Mucosa of stomach (tissue), 1 donor: ENCODE measurements at regions not wholly inside any gene's neighbourhood (a gene's known extent, or its start where the extent isn't known, plus 50 kb on each side); places are given as distances from the start of the nearest gene placed in this dataset.

Source experiments
- H3K27me3 ChIP-seq: one replicate; pipeline ENCODE4 v1.7.0; 2013; ENCODE audit warnings: mild to moderate bottlenecking, low read length; ENCODE audit not compliant: control insufficient read depth, insufficient read depth
- H3K36me3 ChIP-seq: one replicate; pipeline ENCODE4 v1.7.0; 2013; ENCODE audit warnings: low read length; ENCODE audit not compliant: control insufficient read depth, insufficient read depth
- H3K4me1 ChIP-seq: one replicate; pipeline ENCODE4 v1.7.0; 2013; ENCODE audit warnings: mild to moderate bottlenecking, low read length; ENCODE audit not compliant: control insufficient read depth, insufficient read depth
- H3K4me3 ChIP-seq: one replicate; pipeline ENCODE4 v1.7.0; 2013; ENCODE audit warnings: low read length
- H3K9ac ChIP-seq: one replicate; pipeline ENCODE4 v1.7.0; 2013; ENCODE audit warnings: mild to moderate bottlenecking, low read length, moderate library complexity
- H3K9me3 ChIP-seq: one replicate; pipeline ENCODE4 v1.7.0; 2013; ENCODE audit warnings: mild to moderate bottlenecking, low read length, moderate library complexity; ENCODE audit not compliant: control insufficient read depth
- donor health status: Pancreatic carcinoma.

DNA sequence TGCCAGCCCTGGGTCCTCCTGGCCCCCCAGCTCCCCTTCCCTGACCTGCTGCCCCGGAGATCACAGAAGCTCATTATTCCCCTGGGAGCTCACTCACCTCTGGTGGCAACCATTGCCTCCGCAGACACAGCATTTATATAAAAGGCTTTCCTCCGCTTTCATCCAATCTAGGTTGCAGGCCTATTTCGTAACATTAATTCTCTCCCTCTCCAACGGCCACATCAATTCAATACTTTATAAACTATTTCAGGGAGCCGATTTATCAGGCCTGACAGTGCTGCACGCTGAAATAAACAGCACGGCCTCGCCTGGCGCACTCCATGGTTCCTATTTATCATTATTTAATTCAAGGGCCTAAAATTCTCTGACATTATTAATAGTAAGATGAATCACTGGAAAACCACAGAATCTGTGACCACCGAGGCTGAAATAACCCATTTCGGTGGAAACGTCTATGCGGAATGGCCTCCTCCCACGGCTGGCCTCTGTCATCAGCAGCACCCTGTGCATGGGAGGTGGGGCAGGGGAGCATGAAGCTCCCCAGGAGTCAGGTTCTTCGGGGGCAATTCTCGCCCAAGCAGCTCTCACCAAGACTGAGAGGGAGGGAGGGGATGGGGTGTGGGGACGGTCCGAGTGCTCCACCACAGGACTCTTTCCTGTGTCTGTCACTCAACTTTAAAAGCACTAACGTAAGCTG is 249.3 kb upstream of the PFKP start:
- H3K4me3 ChIP-seq: no peak overlapping the region
- no peaks in the 10 kb centered on the region for H3K4me1 ChIP-seq
- no peak overlapping the region for H3K9ac ChIP-seq
- no peaks in the 10 kb centered on the region for H3K36me3 ChIP-seq
- no peaks in the 10 kb centered on the region for H3K9me3 ChIP-seq
- H3K27me3 ChIP-seq: no peaks in the 10 kb centered on the region

GRCh38 chr10:2813693-2814092 is 253.7 kb upstream of the PFKP start:
- H3K9me3 ChIP-seq: no peaks in the 10 kb centered on the region
- no peak overlapping the region for H3K9ac ChIP-seq
- H3K4me3 ChIP-seq: no peak overlapping the region
- H3K36me3 ChIP-seq: no peaks in the 10 kb centered on the region
- no peaks in the 10 kb centered on the region for H3K27me3 ChIP-seq
- H3K4me1 ChIP-seq: no peaks in the 10 kb centered on the region

- Histone ChIP-seq H3K9ac (no peak overlapping the region), H3K4me1 (no peaks in the 10 kb centered on the region), H3K9me3 (no peaks in the 10 kb centered on the region), H3K27me3 (no peaks in the 10 kb centered on the region), H3K4me3 (no peak overlapping the region), H3K36me3 (no peaks in the 10 kb centered on the region)
Observed at GRCh38 chr10:2813286-2813685, 254.1 kb upstream of the PFKP start.

DNA sequence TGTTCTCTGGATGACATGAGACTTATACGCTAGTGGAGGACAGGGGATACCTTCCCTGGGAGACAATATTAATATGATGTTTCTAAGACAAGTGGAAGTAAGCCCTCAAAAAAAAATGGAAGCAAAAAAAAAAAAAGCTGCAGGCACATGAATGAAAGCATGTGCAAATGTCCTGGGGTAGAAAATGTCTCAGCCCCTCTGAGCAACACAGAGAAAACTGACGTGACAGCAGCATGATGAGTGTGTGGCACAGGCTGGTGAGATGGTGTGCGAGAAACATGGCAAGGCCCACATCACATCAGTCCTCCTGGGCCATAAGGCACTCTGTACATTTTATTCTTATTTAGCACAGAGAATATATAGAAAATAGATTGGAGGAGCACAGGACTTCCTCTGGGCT is 254.7 kb upstream of the PFKP start:
- no peak overlapping the region for H3K4me3 ChIP-seq
- H3K27me3 ChIP-seq: no peaks in the 10 kb centered on the region
- no peaks in the 10 kb centered on the region for H3K4me1 ChIP-seq
- no peak overlapping the region for H3K9ac ChIP-seq
- no peaks in the 10 kb centered on the region for H3K36me3 ChIP-seq
- H3K9me3 ChIP-seq: no peaks in the 10 kb centered on the region

- Histone ChIP-seq H3K9me3 (no peaks in the 10 kb centered on the region), H3K27me3 (no peaks in the 10 kb centered on the region), H3K4me1 (no peaks in the 10 kb centered on the region), H3K9ac (no peak overlapping the region), H3K4me3 (no peak overlapping the region), H3K36me3 (no peaks in the 10 kb centered on the region)
Observed at GRCh38 chr10:2800178-2800577, 267.2 kb upstream of the PFKP start.

DNA sequence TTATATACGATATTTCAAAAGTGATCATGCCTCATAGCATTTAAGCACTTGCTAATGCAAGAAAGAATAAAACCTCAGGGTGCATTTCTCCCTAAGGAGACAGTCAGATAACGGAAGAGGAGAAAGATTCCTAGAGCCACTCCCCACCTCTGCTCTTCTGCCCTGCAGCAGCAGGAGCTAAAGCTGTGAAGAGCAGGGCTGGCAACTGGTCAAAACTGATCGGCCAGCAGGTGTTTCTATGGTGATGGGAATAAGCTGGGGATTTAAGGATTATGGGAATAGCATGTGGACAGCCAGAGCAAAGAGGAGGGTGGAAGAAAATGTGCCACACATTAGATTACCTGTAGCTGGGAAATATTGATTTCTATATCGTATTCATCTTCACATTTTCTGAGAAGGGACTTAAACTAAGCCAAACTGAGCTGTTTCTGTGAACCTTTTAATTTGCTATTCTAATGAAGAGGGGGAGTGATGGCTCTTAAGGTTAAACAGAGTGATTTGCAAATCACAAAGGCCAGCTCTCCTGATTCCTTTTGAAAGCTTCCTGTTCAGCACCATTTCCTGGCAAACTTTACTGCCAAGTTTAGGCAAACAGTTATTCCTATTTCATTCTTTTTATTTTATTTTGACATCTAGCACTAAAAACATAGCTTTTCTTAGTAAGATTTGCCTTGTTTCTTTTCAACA is 268.9 kb upstream of the PFKP start:
- no peaks in the 10 kb centered on the region for H3K27me3 ChIP-seq
- no peak overlapping the region for H3K4me3 ChIP-seq

GRCh38 chr10:2791774-2792443 is 275.4 kb upstream of the PFKP start:
- H3K4me3 ChIP-seq: no peak overlapping the region
- no peaks in the 10 kb centered on the region for H3K36me3 ChIP-seq
- no peak overlapping the region for H3K9ac ChIP-seq
- H3K27me3 ChIP-seq: no peaks in the 10 kb centered on the region
- H3K9me3 ChIP-seq: no peaks in the 10 kb centered on the region
- no peaks in the 10 kb centered on the region for H3K4me1 ChIP-seq

More for the DNA sequence above, 268.9 kb upstream of the PFKP start:
- H3K9me3 ChIP-seq: no peaks in the 10 kb centered on the region
- H3K9ac ChIP-seq: no peak overlapping the region
- no peaks in the 10 kb centered on the region for H3K4me1 ChIP-seq
- no peaks in the 10 kb centered on the region for H3K36me3 ChIP-seq

GRCh38 chr10:2790396-2791188 is 276.8 kb upstream of the PFKP start:
- Histone ChIP-seq H3K27me3 (no peaks in the 10 kb centered on the region), H3K36me3 (no peaks in the 10 kb centered on the region), H3K4me1 (no peaks in the 10 kb centered on the region), H3K4me3 (no peak overlapping the region), H3K9ac (no peak overlapping the region), H3K9me3 (no peaks in the 10 kb centered on the region)

DNA sequence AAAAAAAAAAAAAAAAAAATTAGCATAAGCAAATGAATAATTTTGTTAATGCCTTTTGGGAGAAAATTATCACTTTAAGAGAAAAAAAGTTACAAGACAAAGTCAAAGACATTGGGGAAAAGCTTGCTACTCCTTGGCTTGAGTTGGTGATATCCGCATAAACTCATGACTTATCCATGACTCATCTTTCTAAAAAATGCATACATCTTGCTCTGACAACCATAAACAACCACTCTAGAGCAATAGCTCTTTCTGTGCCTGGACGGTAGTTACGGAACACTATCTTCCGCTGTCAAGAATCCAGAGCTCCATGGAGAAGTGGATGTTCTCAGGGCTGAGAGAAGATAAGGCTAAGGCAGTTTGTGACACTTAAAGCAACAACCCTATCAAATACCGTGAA is 281.1 kb upstream of the PFKP start:
- H3K27me3 ChIP-seq: no peaks in the 10 kb centered on the region
- H3K36me3 ChIP-seq: no peaks in the 10 kb centered on the region
- no peaks in the 10 kb centered on the region for H3K9me3 ChIP-seq
- no peak overlapping the region for H3K9ac ChIP-seq
- no peak overlapping the region for H3K4me3 ChIP-seq
- no peaks in the 10 kb centered on the region for H3K4me1 ChIP-seq

DNA sequence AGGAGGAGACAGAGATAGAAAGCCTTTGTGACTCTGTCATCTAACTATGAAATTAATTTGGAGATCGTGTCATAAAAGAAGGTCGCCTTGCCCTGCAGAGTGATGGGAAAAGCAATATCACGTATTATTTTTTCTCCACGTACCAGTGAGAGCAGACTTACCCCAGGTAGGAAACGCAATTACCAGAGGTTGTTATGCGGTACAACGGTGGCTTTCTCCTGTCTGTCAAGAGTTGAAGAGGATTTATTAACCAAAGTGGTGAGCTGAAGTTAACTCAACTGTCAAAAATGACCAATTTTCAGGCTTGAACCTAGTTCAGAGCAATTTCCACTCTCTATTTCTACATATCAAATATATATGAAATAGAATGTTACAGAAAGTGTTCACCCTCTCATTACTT is 282.6 kb upstream of the PFKP start:
- Histone ChIP-seq H3K4me3 (no peak overlapping the region), H3K9me3 (no peaks in the 10 kb centered on the region), H3K4me1 (no peaks in the 10 kb centered on the region), H3K9ac (no peak overlapping the region), H3K36me3 (no peaks in the 10 kb centered on the region), H3K27me3 (no peaks in the 10 kb centered on the region)

DNA sequence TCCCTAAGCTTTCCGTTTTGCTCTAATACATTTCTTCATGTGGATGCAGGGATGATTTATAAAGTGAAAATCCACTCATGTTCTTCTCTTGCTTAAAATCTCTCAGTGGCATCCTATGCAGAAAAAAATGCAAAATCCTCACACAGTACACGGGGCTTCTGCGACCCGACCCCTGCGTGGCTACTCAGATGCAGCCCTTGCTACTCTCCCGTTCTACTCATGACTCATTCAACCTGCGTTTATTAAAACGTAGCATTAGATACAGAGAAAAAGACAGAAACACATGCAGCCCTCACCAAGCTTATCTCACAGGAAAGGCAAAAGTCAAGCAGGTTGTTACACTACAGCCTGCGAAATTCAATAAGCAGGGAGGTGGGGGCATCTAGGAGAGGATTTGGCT is 284.4 kb upstream of the PFKP start:
- Histone ChIP-seq H3K4me3 (no peak overlapping the region), H3K9ac (no peak overlapping the region), H3K36me3 (no peaks in the 10 kb centered on the region), H3K4me1 (no peaks in the 10 kb centered on the region), H3K27me3 (no peaks in the 10 kb centered on the region), H3K9me3 (no peaks in the 10 kb centered on the region)

- H3K4me1 ChIP-seq: no peaks in the 10 kb centered on the region
- H3K36me3 ChIP-seq: no peaks in the 10 kb centered on the region
- no peaks in the 10 kb centered on the region for H3K27me3 ChIP-seq
- H3K9me3 ChIP-seq: no peaks in the 10 kb centered on the region
- no peak overlapping the region for H3K9ac ChIP-seq
- no peak overlapping the region for H3K4me3 ChIP-seq
Observed at GRCh38 chr10:2782265-2782664, 285.1 kb upstream of the PFKP start.
